ENCODE measurements at regions not wholly inside any gene's neighbourhood (a gene's known extent, or its start where the extent isn't known, plus 50 kb on each side); places are given as distances from the start of the nearest gene placed in this dataset.

DNA sequence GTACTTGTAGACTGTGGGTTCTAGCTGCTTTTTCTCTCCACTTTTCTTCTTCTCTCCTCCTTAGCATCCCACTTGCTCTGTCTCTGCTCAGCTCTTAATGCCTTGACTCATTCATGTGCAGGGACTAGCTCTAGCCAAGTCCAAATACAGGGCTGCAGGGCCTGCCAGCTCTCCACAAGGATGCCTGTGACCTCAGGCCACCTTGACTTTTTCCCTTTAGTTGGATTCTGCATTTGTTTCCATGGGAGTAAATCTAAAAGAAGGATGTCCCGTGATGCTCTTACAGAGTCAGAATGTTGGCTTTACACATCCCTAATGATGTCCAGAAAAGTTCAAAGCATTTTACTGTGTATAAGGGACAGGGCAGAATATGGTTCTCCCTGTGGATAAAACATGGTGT lies 101.8 kb upstream of the PREP start:
- DNase-seq, result no peak
- no peaks in the 10 kb centered on the region for H3K4me1 ChIP-seq (ENCODE audit: control insufficient read depth, insufficient read depth, low read length)
- ATAC-seq, result no peak
- intact Hi-C loops (cut with micrococcal nuclease), result no loop called here
- H3K9me3 ChIP-seq (ENCODE audit: control insufficient read depth, insufficient read depth, low read length), result no peaks in the 10 kb centered on the region
- H3K27me3 ChIP-seq (ENCODE audit: control insufficient read depth, insufficient read depth, low read length), result no peaks in the 10 kb centered on the region
- H3K9me3 Mint-ChIP-seq, result no peaks in the 10 kb centered on the region
- H3K36me3 Mint-ChIP-seq, result no peaks in the 10 kb centered on the region
- TF ChIP-seq, protein P1, sequence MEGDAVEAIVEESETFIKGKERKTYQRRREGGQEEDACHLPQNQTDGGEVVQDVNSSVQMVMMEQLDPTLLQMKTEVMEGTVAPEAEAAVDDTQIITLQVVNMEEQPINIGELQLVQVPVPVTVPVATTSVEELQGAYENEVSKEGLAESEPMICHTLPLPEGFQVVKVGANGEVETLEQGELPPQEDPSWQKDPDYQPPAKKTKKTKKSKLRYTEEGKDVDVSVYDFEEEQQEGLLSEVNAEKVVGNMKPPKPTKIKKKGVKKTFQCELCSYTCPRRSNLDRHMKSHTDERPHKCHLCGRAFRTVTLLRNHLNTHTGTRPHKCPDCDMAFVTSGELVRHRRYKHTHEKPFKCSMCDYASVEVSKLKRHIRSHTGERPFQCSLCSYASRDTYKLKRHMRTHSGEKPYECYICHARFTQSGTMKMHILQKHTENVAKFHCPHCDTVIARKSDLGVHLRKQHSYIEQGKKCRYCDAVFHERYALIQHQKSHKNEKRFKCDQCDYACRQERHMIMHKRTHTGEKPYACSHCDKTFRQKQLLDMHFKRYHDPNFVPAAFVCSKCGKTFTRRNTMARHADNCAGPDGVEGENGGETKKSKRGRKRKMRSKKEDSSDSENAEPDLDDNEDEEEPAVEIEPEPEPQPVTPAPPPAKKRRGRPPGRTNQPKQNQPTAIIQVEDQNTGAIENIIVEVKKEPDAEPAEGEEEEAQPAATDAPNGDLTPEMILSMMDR (IDR thresholded peaks at IDR 0.05), result no peak
- WGBS (ENCODE audit: insufficient coverage), result 100% methylated on average over 1 of the region's 1 CpG
- no peaks in the 10 kb centered on the region for H3K36me3 ChIP-seq (ENCODE audit: control insufficient read depth, insufficient read depth, low read length)
- H3K4me3 Mint-ChIP-seq, result no peak overlapping the region
- peaks cover 0 to 2% of the 10 kb centered on the region in 2 donors for H3K27me3 Mint-ChIP-seq (ENCODE audit: low read depth in 2 of 2)
- no peak overlapping the region for H3K27ac Mint-ChIP-seq
- H3K4me1 Mint-ChIP-seq, result no peaks in the 10 kb centered on the region
- H3K4me3 ChIP-seq (ENCODE audit: low read length), result no peak overlapping the region
- H3K27ac ChIP-seq (ENCODE audit: low read length), result no peak overlapping the region

DNA sequence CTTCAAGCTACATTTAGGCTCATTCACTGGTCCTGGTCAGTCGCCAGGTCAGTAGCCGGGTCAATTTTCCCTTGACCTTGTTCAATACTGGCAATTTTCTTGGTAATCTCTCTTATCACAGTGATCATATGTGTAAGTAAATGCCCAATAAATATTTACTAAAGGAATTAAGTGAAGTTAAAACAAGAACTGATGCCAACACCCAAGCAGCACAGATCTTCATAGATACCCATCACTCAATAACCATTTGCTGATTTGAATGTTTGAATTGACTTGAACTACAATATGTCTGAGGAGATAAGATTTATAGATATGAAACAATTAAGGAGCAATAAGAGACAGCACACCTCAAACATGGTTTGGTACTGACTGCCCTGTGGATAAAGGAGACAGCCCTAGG lies 100.8 kb upstream of the PREP start:
- Mint-ChIP-seq H3K4me1 (no peaks in the 10 kb centered on the region), H3K27me3 (ENCODE audit: low read depth in 2 of 2) (no peaks in the 10 kb centered on the region), H3K4me3 (no peak overlapping the region), H3K9me3 (no peaks in the 10 kb centered on the region), H3K36me3 (no peaks in the 10 kb centered on the region), H3K27ac (no peak overlapping the region)
- Histone ChIP-seq H3K4me1 (ENCODE audit: control insufficient read depth, insufficient read depth, low read length) (no peaks in the 10 kb centered on the region), H3K9me3 (ENCODE audit: control insufficient read depth, insufficient read depth, low read length) (no peaks in the 10 kb centered on the region), H3K27me3 (ENCODE audit: control insufficient read depth, insufficient read depth, low read length) (no peaks in the 10 kb centered on the region), H3K4me3 (ENCODE audit: low read length) (no peak overlapping the region), H3K36me3 (ENCODE audit: control insufficient read depth, insufficient read depth, low read length) (no peaks in the 10 kb centered on the region), H3K27ac (ENCODE audit: low read length) (no peak overlapping the region)
- WGBS (ENCODE audit: insufficient coverage), result 90% methylated on average over 2 of the region's 2 CpGs
- TF ChIP-seq, protein P1 (IDR thresholded peaks at IDR 0.05), result no peak
- intact Hi-C loops (cut with micrococcal nuclease), result no loop called here
- DNase-seq (no peak), ATAC-seq (no peak)

DNA sequence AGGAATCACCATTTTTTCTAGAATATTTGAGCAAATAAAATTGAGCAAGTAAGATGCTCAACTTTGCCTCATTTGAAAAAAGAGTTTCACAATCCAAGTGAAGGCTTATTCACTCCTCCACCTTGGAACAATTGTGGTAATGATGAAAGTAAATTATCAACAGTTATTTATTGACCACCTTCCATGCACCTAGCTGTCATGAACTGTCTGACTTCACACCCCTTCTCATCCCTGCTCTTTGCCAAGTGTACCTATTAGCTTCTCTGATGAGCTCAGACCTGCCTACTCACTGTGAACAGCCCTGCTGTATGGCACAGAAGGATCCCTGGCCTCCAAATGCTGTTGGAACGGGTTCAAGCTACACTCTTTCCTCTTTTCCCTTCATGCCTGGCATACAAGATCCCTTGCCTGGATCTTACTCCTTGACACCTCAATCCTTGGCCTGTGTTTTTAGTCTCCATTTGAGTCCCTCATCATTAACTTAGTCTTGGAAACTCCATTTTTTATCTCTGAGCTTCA lies 99.0 kb upstream of the PREP start:
- no peaks in the 10 kb centered on the region for H3K36me3 ChIP-seq (ENCODE audit: control insufficient read depth, insufficient read depth, low read length)
- 89% methylated on average over 1 of the region's 1 CpG for WGBS (ENCODE audit: insufficient coverage)
- H3K27me3 ChIP-seq (ENCODE audit: control insufficient read depth, insufficient read depth, low read length), result no peaks in the 10 kb centered on the region
- Mint-ChIP-seq H3K27ac (no peak overlapping the region), H3K36me3 (no peaks in the 10 kb centered on the region), H3K4me3 (no peak overlapping the region), H3K27me3 (ENCODE audit: low read depth in 2 of 2) (no peaks in the 10 kb centered on the region), H3K4me1 (no peaks in the 10 kb centered on the region), H3K9me3 (no peaks in the 10 kb centered on the region)
- TF ChIP-seq, protein P1 (IDR thresholded peaks at IDR 0.05), result no peak
- H3K9me3 ChIP-seq (ENCODE audit: control insufficient read depth, insufficient read depth, low read length), result no peaks in the 10 kb centered on the region
- ATAC-seq (no peak), DNase-seq (no peak)
- H3K4me3 ChIP-seq (ENCODE audit: low read length), result no peak overlapping the region
- intact Hi-C loops (cut with micrococcal nuclease), result no loop called here
- no peak overlapping the region for H3K27ac ChIP-seq (ENCODE audit: low read length)
- H3K4me1 ChIP-seq (ENCODE audit: control insufficient read depth, insufficient read depth, low read length), result no peaks in the 10 kb centered on the region

DNA sequence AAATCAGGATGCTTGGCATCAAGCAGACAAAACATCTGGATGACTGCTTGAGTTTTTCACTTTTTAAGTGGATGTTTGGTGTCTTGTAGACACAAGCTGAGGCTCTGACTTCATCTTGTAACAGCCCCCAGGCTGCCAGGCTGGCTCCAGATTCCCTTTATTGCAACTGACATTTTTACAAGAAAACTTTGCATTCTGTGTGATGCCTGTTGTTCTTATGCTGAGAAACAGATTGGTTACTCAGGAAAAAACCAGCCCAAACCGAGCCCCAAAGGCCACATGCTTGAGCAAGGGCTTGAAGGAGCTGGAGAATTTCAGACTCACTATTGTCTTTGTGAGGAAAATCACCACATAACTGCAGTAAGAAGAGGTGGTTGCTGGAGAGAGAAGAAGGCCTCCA lies 98.4 kb upstream of the PREP start:
- H3K4me3 ChIP-seq (ENCODE audit: low read length), result no peak overlapping the region
- no peaks in the 10 kb centered on the region for H3K36me3 ChIP-seq (ENCODE audit: control insufficient read depth, insufficient read depth, low read length)
- no peak overlapping the region for H3K27ac ChIP-seq (ENCODE audit: low read length)
- Mint-ChIP-seq H3K27me3 (ENCODE audit: low read depth in 2 of 2) (no peaks in the 10 kb centered on the region), H3K27ac (no peak overlapping the region), H3K9me3 (no peaks in the 10 kb centered on the region), H3K4me3 (no peak overlapping the region), H3K4me1 (no peaks in the 10 kb centered on the region), H3K36me3 (no peaks in the 10 kb centered on the region)
- H3K4me1 ChIP-seq (ENCODE audit: control insufficient read depth, insufficient read depth, low read length), result no peaks in the 10 kb centered on the region
- ATAC-seq, result no peak
- TF ChIP-seq, protein P1 (IDR thresholded peaks at IDR 0.05), result no peak
- no peaks in the 10 kb centered on the region for H3K9me3 ChIP-seq (ENCODE audit: control insufficient read depth, insufficient read depth, low read length)
- DNase-seq, result no peak
- intact Hi-C loops (cut with micrococcal nuclease), result no loop called here
- 79% methylated on average over 1 of the region's 1 CpG for WGBS (ENCODE audit: insufficient coverage)
- no peaks in the 10 kb centered on the region for H3K27me3 ChIP-seq (ENCODE audit: control insufficient read depth, insufficient read depth, low read length)

Measured in natural killer cell (primary cell).